HUDEP-2 (cell line): ENCODE measurements at regions not wholly inside any gene's neighbourhood (a gene's known extent, or its start where the extent isn't known, plus 50 kb on each side); places are given as distances from the start of the nearest gene placed in this dataset.

Experiments
- DNase-seq, 76 experiments: peaks; one replicate each; lab custom pipeline; 2025; ENCODE audit not compliant: unreplicated experiment in 76 of 76; lab: John Stamatoyannopoulos, UW

GRCh38 chrX:4754878-4755604, 1041.6 kb upstream of the PRKX start:
- no peak for DNase-seq

DNA sequence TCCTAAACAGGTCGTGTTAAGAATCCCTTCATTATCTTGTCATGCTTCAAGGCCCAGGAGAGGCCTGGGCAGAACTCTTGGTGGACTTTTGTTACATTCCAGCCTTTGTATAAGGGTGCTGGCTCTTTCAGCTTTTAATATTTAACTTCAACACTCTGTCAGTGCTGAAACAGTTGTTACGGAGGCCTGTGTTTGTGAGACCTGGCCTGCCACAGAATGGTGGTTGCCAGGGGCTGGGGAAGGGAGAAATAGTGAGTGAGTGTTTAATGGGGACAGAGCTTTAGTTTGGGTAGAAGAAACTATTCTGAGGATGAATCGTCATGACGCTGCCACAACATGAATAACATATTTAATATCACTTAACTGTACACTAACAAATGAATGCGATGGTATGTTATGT, 1027.6 kb upstream of the PRKX start:
- no peak for DNase-seq

DNA sequence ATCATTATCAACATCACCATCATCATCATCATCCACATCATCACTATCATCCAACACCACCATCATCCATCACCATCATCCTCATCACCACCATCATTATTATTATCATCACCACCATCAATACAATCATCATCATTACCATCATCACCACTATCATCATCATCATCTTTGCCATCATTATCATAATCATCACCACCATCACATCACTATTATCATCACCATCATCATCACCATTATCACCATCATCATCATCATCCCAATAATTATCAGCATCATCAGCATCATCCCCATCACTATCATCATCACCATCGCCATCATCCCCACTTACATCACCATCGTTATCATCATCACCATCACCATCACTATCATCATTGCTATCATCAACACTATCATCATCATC, 1021.9 kb upstream of the PRKX start:
- DNase-seq: no peak

DNA sequence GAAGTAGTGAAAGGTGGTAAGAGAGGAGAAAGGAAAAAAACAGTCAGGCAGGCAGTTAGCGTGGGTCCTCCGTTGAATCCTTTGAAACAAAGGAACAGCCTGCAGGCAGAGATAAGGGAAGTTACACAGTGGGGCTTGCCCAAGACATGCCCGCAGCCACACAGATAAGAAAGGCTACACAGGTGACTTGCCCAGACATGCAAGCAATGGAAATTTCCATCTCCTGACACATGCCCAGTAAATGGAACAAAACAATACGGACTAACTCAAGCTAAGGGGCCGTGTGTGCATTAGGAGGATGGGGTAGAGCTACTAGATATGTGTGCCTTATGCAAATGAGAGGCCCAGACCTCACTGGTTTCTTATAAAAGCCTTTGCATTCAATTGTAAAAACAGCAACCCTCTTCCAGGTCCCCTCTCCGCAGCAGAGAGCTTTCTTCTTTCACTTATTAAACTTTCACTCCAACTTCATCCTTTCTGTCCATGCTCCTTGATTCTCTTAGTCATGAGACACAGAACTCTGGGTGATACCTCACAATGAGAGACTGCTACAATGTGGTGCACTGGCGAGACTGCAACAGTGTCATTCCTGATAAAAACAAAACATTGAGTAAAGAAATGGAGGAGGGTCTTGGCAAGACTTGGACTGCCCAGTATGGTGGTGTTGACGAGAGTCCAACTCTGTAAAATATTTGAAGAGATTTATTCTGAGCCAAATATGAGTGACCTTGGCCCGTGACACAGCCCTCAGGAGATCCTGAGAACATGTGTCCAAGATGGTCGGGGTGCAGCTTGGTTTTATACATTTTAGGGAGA, 997.4 kb upstream of the PRKX start:
- peak in 73 of 76 experiments; percentile 15 to 89 (median 65) for DNase-seq

DNA sequence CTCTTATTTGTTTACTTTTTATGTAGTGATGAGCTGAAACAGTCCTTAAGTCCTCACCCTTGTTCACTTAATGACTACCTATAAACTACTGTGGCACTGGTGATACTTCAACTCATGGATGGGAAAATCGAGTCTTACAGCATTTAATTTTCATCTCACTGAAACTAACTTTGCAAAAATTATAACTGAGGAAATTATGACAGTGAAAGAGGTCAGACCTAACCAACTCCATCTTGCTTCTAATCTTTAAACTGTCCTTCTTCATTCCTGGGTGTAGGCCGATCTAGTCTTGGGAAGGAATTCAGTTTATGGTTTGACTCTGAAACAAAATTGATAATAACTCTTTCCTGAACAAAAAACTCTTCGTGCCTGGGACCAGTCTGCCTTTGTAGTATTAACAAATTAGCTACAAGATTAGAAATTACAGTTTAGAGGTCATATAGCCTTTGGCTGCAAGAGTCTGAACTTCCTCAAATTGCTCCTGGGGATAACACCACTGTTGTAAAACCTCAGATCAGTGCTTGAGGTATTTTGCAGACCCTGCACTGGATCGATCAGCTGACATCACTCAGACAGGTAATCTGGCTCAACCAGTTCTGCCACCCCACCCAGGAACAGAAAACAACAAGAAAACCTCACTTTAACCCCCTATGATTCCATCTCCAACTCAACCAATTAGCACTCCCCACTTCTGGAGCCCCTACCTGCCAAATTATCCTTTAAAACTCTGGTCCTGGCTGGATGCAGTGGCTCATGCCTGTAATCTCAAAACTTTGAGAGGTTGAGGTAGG, 995.7 kb upstream of the PRKX start:
- DNase-seq: no peak

DNA sequence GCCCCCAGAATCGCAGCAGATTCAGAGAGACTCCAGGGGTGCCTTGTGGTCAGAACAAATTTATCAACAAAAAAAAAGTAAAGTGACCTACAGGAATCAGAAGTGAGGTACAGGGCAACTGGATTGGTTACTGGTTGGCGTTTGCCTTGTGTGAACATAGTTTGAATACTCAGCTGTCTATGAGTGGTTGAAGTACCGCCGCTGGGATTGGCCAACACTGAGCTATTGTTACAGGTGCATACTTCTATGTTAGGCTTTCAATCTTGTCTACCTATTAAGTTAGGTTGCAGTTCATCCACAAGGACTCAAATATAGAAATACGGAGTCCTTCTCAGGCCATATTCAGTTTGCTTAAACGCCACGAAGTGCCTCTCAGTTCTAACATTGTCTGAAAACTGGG, 993.5 kb upstream of the PRKX start:
- no peak for DNase-seq

GRCh38 chrX:4690521-4690920, 977.1 kb upstream of the PRKX start:
- DNase-seq: no peak

DNA sequence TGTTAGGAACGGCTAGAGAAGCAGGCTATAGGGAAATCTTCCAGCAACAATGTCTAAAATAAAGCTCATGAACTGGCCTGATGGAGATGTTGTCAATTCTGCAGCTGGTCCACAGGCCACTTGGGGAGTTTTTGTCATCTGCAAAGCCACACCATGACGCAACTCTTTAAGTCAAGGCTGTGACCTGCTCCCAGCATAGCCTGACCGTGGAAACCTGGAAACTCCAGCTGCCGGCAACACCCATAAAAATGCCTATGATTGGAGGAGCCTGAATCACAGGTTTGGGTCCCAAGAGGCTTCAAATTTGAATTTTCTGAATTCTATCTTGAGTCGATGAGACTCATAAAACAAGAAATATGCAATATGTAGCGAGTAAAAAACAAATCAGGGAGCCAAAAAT, 969.2 kb upstream of the PRKX start:
- no peak for DNase-seq

DNA sequence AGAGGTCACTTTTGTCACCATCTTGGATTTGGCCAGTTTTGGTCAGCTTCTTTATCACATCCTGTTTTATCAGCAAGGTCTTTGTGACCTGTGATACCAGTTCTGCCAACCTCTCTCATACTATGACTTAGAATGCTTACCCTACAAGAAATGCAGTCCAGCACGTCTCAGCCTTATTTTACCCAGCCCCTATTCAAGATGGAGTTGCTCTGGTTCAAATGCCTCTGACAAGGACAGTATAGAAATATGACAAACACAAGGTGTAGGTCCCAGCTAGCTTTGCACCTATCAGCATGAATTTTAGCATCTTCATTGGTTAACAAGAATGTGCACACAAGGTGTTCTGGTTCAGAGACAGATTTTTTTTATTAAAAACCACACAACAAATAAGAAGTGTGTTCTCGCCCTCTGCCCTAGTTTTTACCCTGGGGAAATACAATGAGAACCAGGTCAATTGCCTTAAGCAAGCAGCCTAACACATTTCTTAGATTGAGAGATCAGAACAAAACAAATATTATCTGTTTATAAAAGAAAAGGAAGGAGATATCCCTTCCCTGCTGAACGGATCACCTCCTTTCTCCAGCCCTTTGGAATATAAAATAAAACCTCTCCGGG, 962.3 kb upstream of the PRKX start:
- DNase-seq: no peak

GRCh38 chrX:4674028-4674782, 960.8 kb upstream of the PRKX start:
- DNase-seq: no peak

DNA sequence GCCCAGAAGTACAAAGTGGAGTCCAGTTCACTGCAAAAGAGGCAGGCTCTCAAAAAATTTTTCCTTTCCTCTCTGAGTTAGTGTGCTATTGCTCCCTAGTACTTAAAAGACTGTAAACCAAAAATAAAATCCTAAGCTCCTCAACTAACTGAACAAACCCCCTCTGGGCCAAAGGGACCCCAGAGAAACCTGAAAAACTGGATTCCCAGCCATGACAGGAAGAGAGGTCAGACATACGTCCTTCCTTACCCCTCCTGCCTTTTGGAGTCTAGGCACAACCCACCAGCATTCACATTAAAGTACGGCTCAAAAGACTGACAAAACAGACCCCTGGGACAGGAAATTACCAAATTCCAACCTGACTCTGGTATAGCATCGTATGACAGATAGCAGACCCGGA, 957.9 kb upstream of the PRKX start:
- no peak for DNase-seq

DNA sequence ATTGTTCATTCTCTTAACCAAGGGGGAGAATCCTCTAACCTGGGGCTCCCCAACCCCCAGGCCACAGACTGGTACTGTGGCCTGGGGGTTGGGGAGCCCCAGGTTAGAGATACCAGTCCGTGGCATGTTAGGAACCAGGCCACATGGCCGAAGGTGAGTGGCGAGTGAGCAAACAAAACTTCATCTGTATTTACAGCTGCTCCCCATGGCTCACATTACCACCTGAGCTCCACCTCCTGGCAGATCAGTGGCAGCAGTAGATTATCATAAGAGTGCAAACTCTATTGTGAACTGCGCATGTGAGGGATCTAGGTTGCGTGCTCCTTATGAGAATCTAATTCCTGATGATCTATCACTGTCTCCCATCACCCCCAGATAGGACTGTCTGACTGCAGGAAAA, 957.2 kb upstream of the PRKX start:
- no peak for DNase-seq

- no peak for DNase-seq
Observed at GRCh38 chrX:4668802-4669536, 955.5 kb upstream of the PRKX start.

DNA sequence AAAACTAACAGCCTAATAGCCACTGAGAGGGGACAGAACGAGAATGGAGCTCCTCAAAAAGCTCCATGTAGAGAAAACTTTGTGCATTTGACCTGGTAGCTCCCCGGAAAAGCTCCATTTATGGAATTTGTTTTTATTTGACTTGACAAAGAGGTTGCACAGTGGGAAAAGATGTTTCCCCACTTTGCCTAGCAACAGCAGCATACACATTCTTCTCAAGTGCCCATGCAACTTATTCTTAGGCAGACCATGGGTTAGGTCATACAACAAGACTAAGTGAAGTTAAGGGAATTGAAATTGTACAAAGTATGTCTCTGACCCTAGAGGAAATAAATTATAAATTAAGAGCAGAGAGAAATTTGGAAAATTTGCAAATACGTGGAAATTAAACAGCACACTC, 949.6 kb upstream of the PRKX start:
- no peak for DNase-seq

GRCh38 chrX:4661771-4662170, 948.3 kb upstream of the PRKX start:
- DNase-seq: no peak

GRCh38 chrX:4656419-4656818, 943.0 kb upstream of the PRKX start:
- DNase-seq: no peak

DNA sequence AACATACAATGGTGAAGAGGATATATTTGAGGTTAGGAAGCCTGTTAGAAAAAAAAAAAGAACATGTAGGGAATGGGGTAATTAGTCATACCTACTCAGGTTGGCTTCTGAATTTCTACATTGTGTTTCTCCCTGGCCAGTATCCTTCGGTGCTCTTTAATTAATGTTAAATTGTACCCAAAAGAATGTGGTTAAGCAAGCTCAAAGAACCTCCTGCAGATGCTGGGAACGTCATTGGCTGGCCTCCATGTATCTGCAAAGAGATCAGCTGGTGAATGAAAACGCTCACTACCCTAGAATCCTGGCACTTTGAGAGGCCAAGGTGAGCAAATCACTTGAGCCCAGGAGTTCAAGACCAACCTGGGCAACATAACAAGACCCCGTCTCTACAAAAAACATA, 942.3 kb upstream of the PRKX start:
- DNase-seq: no peak

GRCh38 chrX:4642114-4642513, 928.7 kb upstream of the PRKX start:
- no peak for DNase-seq

DNA sequence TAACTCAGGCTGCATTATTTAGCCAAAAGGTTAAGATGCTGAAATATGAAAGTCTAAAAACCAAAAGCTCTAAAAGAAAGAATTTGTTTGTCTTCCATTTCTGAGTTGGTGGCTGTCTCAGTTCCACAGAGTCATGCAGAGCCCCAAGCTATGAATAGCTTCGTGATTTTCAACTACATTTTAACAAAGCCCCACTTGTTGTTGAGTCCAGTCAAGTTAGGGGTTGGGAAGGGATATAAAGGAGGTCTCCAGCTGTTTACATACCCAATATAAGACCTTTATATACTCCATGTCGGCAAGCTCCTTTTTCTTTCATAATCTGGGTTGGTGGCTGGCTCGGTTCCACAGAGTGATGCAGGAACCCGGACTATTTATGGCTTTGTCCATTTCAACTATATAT, 924.6 kb upstream of the PRKX start:
- DNase-seq: no peak

- DNase-seq: no peak
Observed at GRCh38 chrX:4627414-4627813, 914.0 kb upstream of the PRKX start.
